PC-9 (cell line): ENCODE measurements at regions not wholly inside any gene's neighbourhood (a gene's known extent, or its start where the extent isn't known, plus 50 kb on each side); places are given as distances from the start of the nearest gene placed in this dataset.

Experiments used
- BruUV-seq: library from RNA; stranded (reverse); fragments of 400-500 nt; replicated peaks from 2 replicates; lab custom pipeline; 2021; lab: Mats Ljungman, UMichigan
- CTCF ChIA-PET: fragments of 300-600 bp; sonication (Branson Sonifier 250); formaldehyde crosslinking; loops from one replicate; lab custom pipeline; 2022; ENCODE audit warnings: antibody characterized with exemption; lab: Charles Lee
- POLR2A ChIA-PET: fragments of 300-600 bp; sonication (Branson Sonifier 250); formaldehyde crosslinking; loops from one replicate; lab custom pipeline; 2022; ENCODE audit warnings: antibody characterized with exemption; ENCODE audit not compliant: unreplicated experiment; lab: Charles Lee
- DNase-seq, 2 experiments: peaks; one replicate each; pipeline versions ENCODE4 v3.0.0 to v3.0.0-alpha.2; 2015 to 2022; ENCODE audit warnings: mixed read lengths in 1 of 2
- H2AFZ ChIP-seq: fragments of 200-600 bp; sonication (generic); 2 replicates; pipeline ENCODE4 v1.8.1; 2017; ENCODE audit warnings: antibody characterized with exemption
- H3F3A ChIP-seq: fragments of 200-600 bp; sonication (generic); 2 replicates; pipeline ENCODE4 v1.8.1; 2017; ENCODE audit warnings: antibody characterized with exemption, mild to moderate bottlenecking, low read depth; ENCODE audit not compliant: insufficient read depth
- H3K27ac ChIP-seq: fragments of 200-600 bp; sonication (generic); 2 replicates; pipeline ENCODE4 v1.6.1; 2016; ENCODE audit warnings: mixed run types
- H3K27me3 ChIP-seq: fragments of 200-600 bp; sonication (generic); 2 replicates; pipeline ENCODE4 v1.6.1; 2016; ENCODE audit warnings: low read depth, mixed run types; ENCODE audit not compliant: insufficient read depth
- H3K36me3 ChIP-seq: fragments of 200-600 bp; sonication (generic); 2 replicates; pipeline ENCODE4 v1.6.1; 2016; ENCODE audit warnings: low read depth, mixed run types
- H3K4me1 ChIP-seq: fragments of 200-600 bp; sonication (generic); replicated peaks from 2 replicates; pipeline ENCODE4 v1.6.1; 2016; ENCODE audit warnings: mixed run types; ENCODE audit not compliant: insufficient read depth
- H3K4me2 ChIP-seq: fragments of 200-600 bp; sonication (generic); 2 replicates; pipeline ENCODE4 v1.6.1; 2017; ENCODE audit warnings: mixed run types
- H3K4me3 ChIP-seq: fragments of 200-600 bp; sonication (generic); 2 replicates; pipeline ENCODE4 v1.6.1; 2016; ENCODE audit warnings: mixed run types
- H3K79me2 ChIP-seq: fragments of 200-600 bp; sonication (generic); 2 replicates; pipeline ENCODE4 v1.6.1; 2017; ENCODE audit warnings: low read depth, mixed run types
- H3K9me2 ChIP-seq: fragments of 200-600 bp; sonication (generic); 2 replicates; pipeline ENCODE4 v1.8.1; 2017; ENCODE audit warnings: mild to moderate bottlenecking; ENCODE audit not compliant: insufficient read depth
- H3K9me3 ChIP-seq: fragments of 200-600 bp; sonication (generic); 2 replicates; pipeline ENCODE4 v1.8.1; 2016; ENCODE audit warnings: low read depth; ENCODE audit not compliant: insufficient read depth
- H4K20me1 ChIP-seq: fragments of 200-600 bp; sonication (generic); 2 replicates; pipeline ENCODE4 v1.8.1; 2017; ENCODE audit not compliant: insufficient read depth
- CTCF ChIP-seq: fragments of 200-600 bp; sonication (generic); conservative IDR thresholded peaks from 2 replicates; pipeline ENCODE4 v1.6.1; 2017; ENCODE audit warnings: mixed run types, antibody characterized with exemption, mild to moderate bottlenecking, moderate library complexity
- EZH2 ChIP-seq: fragments of 200-600 bp; sonication (generic); IDR thresholded peaks from 2 replicates; pipeline ENCODE4 v1.8.0; 2017; ENCODE audit warnings: antibody characterized with exemption, low read depth
- intact Hi-C: fragments of 100-400 bp; cut with micrococcal nuclease; formaldehyde crosslinking; loops from one replicate; pipeline ENCODE4 v1.10.0; 2022; ENCODE audit not compliant: unreplicated experiment

DNA sequence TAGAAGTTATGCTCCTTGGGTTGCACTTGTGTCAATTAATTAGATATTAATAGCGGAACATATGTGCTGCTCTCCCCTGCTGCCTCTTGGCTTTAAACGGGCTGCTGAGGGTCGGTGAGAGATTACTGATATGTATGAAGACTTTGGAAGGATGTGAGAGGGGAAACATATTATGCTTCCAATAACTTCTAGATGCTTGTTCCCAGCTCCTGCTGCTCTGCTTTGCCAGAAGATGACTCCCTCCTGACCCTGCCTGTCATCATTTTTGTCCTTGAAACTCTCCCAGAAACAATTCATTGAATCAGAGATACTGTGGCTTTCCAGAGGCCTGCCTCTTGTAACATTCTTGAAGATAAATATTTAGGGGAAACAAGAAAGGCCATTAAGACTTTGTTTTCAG is 300.1 kb upstream of the STXBP6 start:
- H3K4me1 ChIP-seq: no peaks in the 10 kb centered on the region
- H3K27ac ChIP-seq: no peak overlapping the region
- TF ChIP-seq CTCF: no peak
- no peak for TF ChIP-seq EZH2
- H4K20me1 ChIP-seq: no peaks in the 10 kb centered on the region
- intact Hi-C loops: no loop called here
- H3K9me3 ChIP-seq: no peaks in the 10 kb centered on the region
- H3K36me3 ChIP-seq: no peaks in the 10 kb centered on the region
- no TSS peak for BruUV-seq
- H3F3A ChIP-seq: no peaks in the 10 kb centered on the region
- no peak overlapping the region for H3K4me2 ChIP-seq
- CTCF ChIA-PET: no interaction called here
- H3K79me2 ChIP-seq: no peaks in the 10 kb centered on the region
- POLR2A ChIA-PET: no interaction called here
- no peak for DNase-seq
- no peak overlapping the region for H3K4me3 ChIP-seq
- no peak overlapping the region for H2AFZ ChIP-seq
- H3K9me2 ChIP-seq: no peaks in the 10 kb centered on the region
- no peaks in the 10 kb centered on the region for H3K27me3 ChIP-seq

- intact Hi-C loops: no loop called here
- H3K4me3 ChIP-seq: no peak overlapping the region
- H3F3A ChIP-seq: no peaks in the 10 kb centered on the region
- H3K4me2 ChIP-seq: no peak overlapping the region
- H3K4me1 ChIP-seq: no peaks in the 10 kb centered on the region
- no peaks in the 10 kb centered on the region for H4K20me1 ChIP-seq
- TF ChIP-seq CTCF (no peak), EZH2 (no peak)
- no TSS peak for BruUV-seq
- CTCF ChIA-PET: no interaction called here
- H3K9me3 ChIP-seq: no peaks in the 10 kb centered on the region
- no peaks in the 10 kb centered on the region for H3K79me2 ChIP-seq
- H2AFZ ChIP-seq: no peak overlapping the region
- no peaks in the 10 kb centered on the region for H3K27me3 ChIP-seq
- H3K36me3 ChIP-seq: no peaks in the 10 kb centered on the region
- no peaks in the 10 kb centered on the region for H3K9me2 ChIP-seq
- POLR2A ChIA-PET: no interaction called here
- DNase-seq: no peak
- H3K27ac ChIP-seq: no peak overlapping the region
Observed at GRCh38 chr14:25349269-25349668, 299.3 kb upstream of the STXBP6 start.

DNA sequence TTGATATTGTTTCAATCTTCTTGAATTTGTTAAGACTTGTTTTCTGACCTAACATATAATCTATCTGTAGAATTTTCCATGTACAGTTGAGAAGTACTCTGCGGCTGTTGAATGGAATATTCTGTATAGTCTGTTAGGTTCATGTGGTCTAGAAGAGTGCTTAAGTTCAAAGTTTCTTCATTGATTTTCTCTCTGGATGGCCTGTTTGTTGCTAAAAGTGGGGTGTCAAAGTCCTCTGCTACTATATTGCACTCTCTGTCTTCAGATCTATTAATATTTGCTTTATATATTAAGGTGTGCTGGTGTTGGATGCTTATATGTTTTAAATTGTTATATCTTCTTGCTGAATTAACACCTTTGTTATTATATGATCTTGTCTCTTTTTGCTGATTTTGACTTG is 290.9 kb upstream of the STXBP6 start:
- CTCF ChIA-PET: no interaction called here
- H3K4me2 ChIP-seq: no peak overlapping the region
- H3K4me3 ChIP-seq: no peak overlapping the region
- H3K9me2 ChIP-seq: no peaks in the 10 kb centered on the region
- BruUV-seq: no TSS peak
- TF ChIP-seq EZH2 (no peak), CTCF (no peak)
- no peaks in the 10 kb centered on the region for H3K4me1 ChIP-seq
- H4K20me1 ChIP-seq: no peaks in the 10 kb centered on the region
- H2AFZ ChIP-seq: no peak overlapping the region
- intact Hi-C loops: no loop called here
- POLR2A ChIA-PET: no interaction called here
- H3K27me3 ChIP-seq: no peaks in the 10 kb centered on the region
- H3K9me3 ChIP-seq: no peaks in the 10 kb centered on the region
- no peaks in the 10 kb centered on the region for H3F3A ChIP-seq
- H3K36me3 ChIP-seq: no peaks in the 10 kb centered on the region
- DNase-seq: no peak
- no peak overlapping the region for H3K27ac ChIP-seq
- H3K79me2 ChIP-seq: no peaks in the 10 kb centered on the region
